BJ (cell line): ENCODE measurements at regions not wholly inside any gene's neighbourhood (a gene's known extent, or its start where the extent isn't known, plus 50 kb on each side); places are given as distances from the start of the nearest gene placed in this dataset.

Source experiments
- CTCF ChIA-PET: fragments of 350-600 bp; formaldehyde crosslinking; extraction: SDS; loops from one replicate; lab custom pipeline; 2021; ENCODE audit warnings: antibody characterized with exemption, inconsistent platforms; lab: Yijun Ruan, JAX
- POLR2A ChIA-PET: fragments of 300-600 bp; sonication (Branson Sonifier 250); formaldehyde crosslinking; extraction: SDS; loops from one replicate; lab custom pipeline; 2021; ENCODE audit warnings: antibody characterized with exemption; lab: Charles Lee
- DNase-seq: peaks from one replicate; pipeline ENCODE4 v3.0.0-alpha.2; 2011; ENCODE audit warnings: low read depth
- H3K27me3 ChIP-seq: 2 replicates; pipeline ENCODE4 v1.6.0; 2011; ENCODE audit warnings: low read length; ENCODE audit not compliant: control insufficient read depth, insufficient read depth
- H3K36me3 ChIP-seq: 2 replicates; pipeline ENCODE4 v1.5.1; 2011; ENCODE audit warnings: low read length; ENCODE audit not compliant: control insufficient read depth, insufficient read depth
- H3K4me3 ChIP-seq: 2 replicates; pipeline ENCODE4 v1.5.1; 2011; ENCODE audit warnings: low read depth, mild to moderate bottlenecking, control low read depth, low read length
- TF ChIP-seq, protein P1 (sequence below): IDR thresholded peaks from 2 replicates; pipeline ENCODE4 v1.5.1; 2011; ENCODE audit warnings: low read depth, mild to moderate bottlenecking, control low read depth, inconsistent platforms, low read length, moderate library complexity; ENCODE audit not compliant: insufficient read depth

DNA sequence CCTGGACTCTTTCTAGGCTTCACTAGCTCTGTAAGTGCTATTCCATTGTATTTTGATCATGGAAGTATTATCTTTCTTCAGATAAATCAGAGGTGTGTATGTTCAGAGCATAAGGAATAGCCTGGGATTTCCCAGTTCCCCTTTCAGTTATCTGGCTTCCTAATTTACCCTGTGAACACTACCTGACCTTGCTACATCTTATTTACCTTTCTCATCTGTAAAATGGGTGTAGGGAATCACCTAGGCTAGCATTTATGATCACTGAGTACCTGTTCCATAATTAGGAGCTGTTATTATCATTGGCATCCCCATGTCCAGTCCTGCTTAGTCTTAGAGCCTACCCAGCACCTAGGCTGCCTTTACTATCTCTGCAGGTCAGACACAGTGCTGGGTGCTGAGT is 149.3 kb upstream of the NR2F2 start:
- TF ChIP-seq, protein P1, sequence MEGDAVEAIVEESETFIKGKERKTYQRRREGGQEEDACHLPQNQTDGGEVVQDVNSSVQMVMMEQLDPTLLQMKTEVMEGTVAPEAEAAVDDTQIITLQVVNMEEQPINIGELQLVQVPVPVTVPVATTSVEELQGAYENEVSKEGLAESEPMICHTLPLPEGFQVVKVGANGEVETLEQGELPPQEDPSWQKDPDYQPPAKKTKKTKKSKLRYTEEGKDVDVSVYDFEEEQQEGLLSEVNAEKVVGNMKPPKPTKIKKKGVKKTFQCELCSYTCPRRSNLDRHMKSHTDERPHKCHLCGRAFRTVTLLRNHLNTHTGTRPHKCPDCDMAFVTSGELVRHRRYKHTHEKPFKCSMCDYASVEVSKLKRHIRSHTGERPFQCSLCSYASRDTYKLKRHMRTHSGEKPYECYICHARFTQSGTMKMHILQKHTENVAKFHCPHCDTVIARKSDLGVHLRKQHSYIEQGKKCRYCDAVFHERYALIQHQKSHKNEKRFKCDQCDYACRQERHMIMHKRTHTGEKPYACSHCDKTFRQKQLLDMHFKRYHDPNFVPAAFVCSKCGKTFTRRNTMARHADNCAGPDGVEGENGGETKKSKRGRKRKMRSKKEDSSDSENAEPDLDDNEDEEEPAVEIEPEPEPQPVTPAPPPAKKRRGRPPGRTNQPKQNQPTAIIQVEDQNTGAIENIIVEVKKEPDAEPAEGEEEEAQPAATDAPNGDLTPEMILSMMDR, result no peak
- Histone ChIP-seq H3K27me3 (no peaks in the 10 kb centered on the region), H3K4me3 (no peak overlapping the region), H3K36me3 (no peaks in the 10 kb centered on the region)
- POLR2A ChIA-PET, result no interaction called here
- CTCF ChIA-PET, result interaction anchor here (1.3 kb wide), 1 partner anchor 25 kb away, joined by 3 read pairs; no protein-coding TSS in a partner anchor
- DNase-seq, result no peak

DNA sequence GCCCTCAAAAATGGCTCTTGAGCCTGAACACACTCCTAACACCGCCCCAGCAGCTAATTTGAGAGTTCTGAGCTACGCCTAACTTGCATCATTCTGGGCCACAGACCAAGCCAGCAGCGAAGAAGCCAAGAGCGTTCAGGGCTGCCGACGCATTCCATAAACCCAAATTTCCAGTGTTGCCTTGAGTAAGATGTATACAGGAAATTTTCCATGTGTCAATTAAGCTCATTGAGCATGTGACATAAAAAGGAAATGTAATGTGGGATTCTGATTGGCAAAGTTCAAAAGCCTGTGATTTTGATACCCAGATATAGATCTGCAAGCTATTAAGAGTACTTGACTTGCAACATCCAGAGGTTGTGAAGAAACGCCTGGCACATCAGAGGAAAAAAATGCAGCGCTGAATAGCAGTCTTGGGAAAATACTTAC is 148.6 kb upstream of the NR2F2 start:
- ChIA-PET CTCF (interaction anchor here (1.3 kb wide), 1 partner anchor 25 kb away, joined by 3 read pairs; no protein-coding TSS in a partner anchor), POLR2A (interaction anchor here (0.5 kb wide), 1 partner anchor 95 kb away, joined by 4 read pairs; no protein-coding TSS in a partner anchor)
- H3K4me3 ChIP-seq, result no peak overlapping the region

DNA sequence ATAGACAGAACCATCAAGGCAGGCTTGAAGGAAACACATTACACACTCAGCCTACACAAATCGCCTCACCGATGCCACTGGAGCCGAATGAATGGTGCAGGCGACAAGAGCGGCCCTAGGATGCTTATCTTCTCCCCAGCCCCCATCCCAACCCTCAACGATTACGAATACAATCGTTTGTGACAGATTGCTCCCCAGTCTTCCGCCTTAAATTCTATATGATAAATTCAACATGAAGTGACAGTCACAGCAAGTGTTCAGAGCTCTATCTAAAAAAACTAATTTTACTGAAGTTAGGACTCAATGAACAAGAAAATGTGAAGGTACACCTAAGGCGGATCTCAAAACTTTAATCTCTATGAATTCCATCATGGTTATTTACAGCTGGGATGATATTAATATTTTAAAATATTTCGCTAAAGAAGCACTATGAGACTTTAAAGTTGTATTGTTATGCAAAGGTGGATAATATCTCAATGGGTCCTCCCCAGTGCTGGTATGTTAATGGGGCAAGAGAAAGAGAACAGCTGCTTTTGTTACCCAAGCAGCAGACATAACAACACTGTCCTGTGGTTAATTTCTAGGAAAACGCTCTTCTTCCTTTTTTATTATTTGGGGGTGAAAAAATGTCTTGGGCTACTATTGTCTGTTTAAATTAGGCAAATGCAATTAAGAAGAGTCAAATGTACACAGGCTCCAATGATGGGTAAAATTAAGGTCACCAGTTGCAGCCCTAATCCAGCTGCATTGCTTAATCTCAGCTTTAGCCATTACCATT is 147.6 kb upstream of the NR2F2 start:
- no peak overlapping the region for H3K4me3 ChIP-seq
- TF ChIP-seq, protein P1, result no peak
- no peaks in the 10 kb centered on the region for H3K27me3 ChIP-seq
- ChIA-PET CTCF (interaction anchor here (0.5 kb wide), 1 partner anchor 18 kb away, joined by 3 read pairs; no protein-coding TSS in a partner anchor), POLR2A (no interaction called here)
- DNase-seq, result no peak
- no peaks in the 10 kb centered on the region for H3K36me3 ChIP-seq

More for the DNA sequence above, 148.6 kb upstream of the NR2F2 start:
- DNase-seq, result peak; percentile 39
- Histone ChIP-seq H3K36me3 (no peaks in the 10 kb centered on the region), H3K27me3 (no peaks in the 10 kb centered on the region)
- TF ChIP-seq, protein P1, result no peak

DNA sequence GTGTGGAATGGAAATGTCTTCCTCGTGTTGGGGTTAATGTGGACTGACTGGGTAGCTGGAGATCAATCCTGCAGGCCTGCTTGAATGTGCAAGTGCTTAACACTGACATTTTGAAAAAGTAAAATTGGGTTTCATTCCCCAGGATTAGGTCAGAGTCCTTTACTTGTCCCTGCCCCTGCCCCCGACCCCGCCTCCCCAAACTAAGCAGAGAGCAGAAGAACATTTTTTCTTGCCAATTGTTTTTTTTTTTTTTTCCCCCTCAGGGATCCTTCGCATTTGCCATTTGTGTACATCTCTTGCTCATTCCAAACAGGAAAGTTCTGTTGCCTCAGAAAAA is 147.0 kb upstream of the NR2F2 start:
- CTCF ChIA-PET, result no interaction called here
- DNase-seq, result no peak
- Histone ChIP-seq H3K27me3 (no peaks in the 10 kb centered on the region), H3K4me3 (no peak overlapping the region), H3K36me3 (no peaks in the 10 kb centered on the region)
- TF ChIP-seq, protein P1, result no peak
- POLR2A ChIA-PET, result no interaction called here

DNA sequence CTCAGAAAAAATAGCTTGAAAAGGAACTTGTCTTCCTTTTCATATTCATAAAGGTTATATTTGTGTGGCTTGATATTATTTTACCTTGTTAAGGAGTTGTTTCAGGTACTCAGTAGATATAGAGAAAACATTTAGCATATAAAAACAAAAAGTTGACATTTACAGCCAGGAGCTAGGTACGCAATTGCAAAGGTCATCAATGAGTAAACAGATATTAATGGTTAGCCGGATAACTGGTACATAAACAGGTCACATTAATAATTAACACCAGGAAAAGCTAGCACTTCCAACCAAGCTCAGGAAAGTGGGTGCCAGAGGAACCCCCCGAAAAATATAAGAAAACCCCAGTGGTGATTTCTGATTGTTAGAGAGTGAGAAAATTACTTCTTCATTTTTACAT is 146.6 kb upstream of the NR2F2 start:
- no peak for DNase-seq
- H3K36me3 ChIP-seq, result no peaks in the 10 kb centered on the region
- ChIA-PET CTCF (no interaction called here), POLR2A (no interaction called here)
- no peak overlapping the region for H3K4me3 ChIP-seq
- TF ChIP-seq, protein P1, result no peak
- no peaks in the 10 kb centered on the region for H3K27me3 ChIP-seq
